ENCODE measurements at regions not wholly inside any gene's neighbourhood (a gene's known extent, or its start where the extent isn't known, plus 50 kb on each side); places are given as distances from the start of the nearest gene placed in this dataset.

GRCh38 chr15:85999658-86000057 lies 80.0 kb upstream of the AGBL1 start:
- Histone ChIP-seq H3K4me2 (ENCODE audit: extremely low read depth, insufficient read depth, low read length) (no peak overlapping the region), H2AFZ (ENCODE audit: low read length) (no peak overlapping the region), H3K27ac (ENCODE audit: insufficient read depth, low read length) (no peak overlapping the region), H4K20me1 (ENCODE audit: control insufficient read depth, extremely low read depth, insufficient read depth, low read length) (no peaks in the 10 kb centered on the region), H3K4me1 (ENCODE audit: control insufficient read depth, extremely low read depth, insufficient read depth, low read length) (no peaks in the 10 kb centered on the region), H3K27me3 (ENCODE audit: control insufficient read depth, insufficient read depth, low read length) (no peaks in the 10 kb centered on the region), H3K9ac (ENCODE audit: insufficient read depth, low read length) (no peak overlapping the region), H3K4me3 (replicated peaks in 1 of 4; ENCODE audit: control extremely low read depth in 1 of 4, insufficient read depth in 1 of 4, low read depth in 3 of 4, low read length in 4 of 4) (no peak overlapping the region), H3K79me2 (ENCODE audit: control insufficient read depth, insufficient read depth, low read length) (no peaks in the 10 kb centered on the region), H3K9me3 (ENCODE audit: control insufficient read depth, insufficient read depth, low read depth, low read length) (no peaks in the 10 kb centered on the region), H3K36me3 (ENCODE audit: control insufficient read depth, insufficient read depth, low read length) (no peaks in the 10 kb centered on the region)
- no peak for DNase-seq (ENCODE audit: low read depth in 2 of 2)
- no peak for TF ChIP-seq CTCF (conservative IDR thresholded peaks at IDR 0.05 in 1 of 2, IDR thresholded peaks at IDR 0.05 in 1 of 2; ENCODE audit: low read depth in 1 of 2, low read length in 2 of 2)
- TF ChIP-seq EZH2 (IDR thresholded peaks at IDR 0.05; ENCODE audit: low read length, missing control alignments): no peak

- peak in 1 of 2 donors; percentile 71 for DNase-seq (ENCODE audit: low read depth in 2 of 2)
Observed at GRCh38 chr15:86001200-86001599, 78.5 kb upstream of the AGBL1 start.

GRCh38 chr15:86002444-86002843 lies 77.2 kb upstream of the AGBL1 start:
- Histone ChIP-seq H4K20me1 (ENCODE audit: control insufficient read depth, extremely low read depth, insufficient read depth, low read length) (no peaks in the 10 kb centered on the region), H3K4me3 (replicated peaks in 1 of 4; ENCODE audit: control extremely low read depth in 1 of 4, insufficient read depth in 1 of 4, low read depth in 3 of 4, low read length in 4 of 4) (no peak overlapping the region), H2AFZ (ENCODE audit: low read length) (no peak overlapping the region), H3K36me3 (ENCODE audit: control insufficient read depth, insufficient read depth, low read length) (no peaks in the 10 kb centered on the region), H3K9ac (ENCODE audit: insufficient read depth, low read length) (no peak overlapping the region), H3K9me3 (ENCODE audit: control insufficient read depth, insufficient read depth, low read depth, low read length) (no peaks in the 10 kb centered on the region), H3K4me1 (ENCODE audit: control insufficient read depth, extremely low read depth, insufficient read depth, low read length) (no peaks in the 10 kb centered on the region), H3K27ac (ENCODE audit: insufficient read depth, low read length) (no peak overlapping the region), H3K27me3 (ENCODE audit: control insufficient read depth, insufficient read depth, low read length) (no peaks in the 10 kb centered on the region), H3K4me2 (ENCODE audit: extremely low read depth, insufficient read depth, low read length) (no peak overlapping the region), H3K79me2 (ENCODE audit: control insufficient read depth, insufficient read depth, low read length) (no peaks in the 10 kb centered on the region)
- TF ChIP-seq CTCF (conservative IDR thresholded peaks at IDR 0.05 in 1 of 2, IDR thresholded peaks at IDR 0.05 in 1 of 2; ENCODE audit: low read depth in 1 of 2, low read length in 2 of 2): no peak
- TF ChIP-seq EZH2 (IDR thresholded peaks at IDR 0.05; ENCODE audit: low read length, missing control alignments): no peak
- peak in 1 of 2 donors; percentile 52 for DNase-seq (ENCODE audit: low read depth in 2 of 2)

More at GRCh38 chr15:86001200-86001599, 78.5 kb upstream of the AGBL1 start:
- Histone ChIP-seq H3K9ac (ENCODE audit: insufficient read depth, low read length) (no peak overlapping the region), H3K4me2 (ENCODE audit: extremely low read depth, insufficient read depth, low read length) (no peak overlapping the region), H3K9me3 (ENCODE audit: control insufficient read depth, insufficient read depth, low read depth, low read length) (no peaks in the 10 kb centered on the region), H3K79me2 (ENCODE audit: control insufficient read depth, insufficient read depth, low read length) (no peaks in the 10 kb centered on the region), H3K4me3 (replicated peaks in 1 of 4; ENCODE audit: control extremely low read depth in 1 of 4, insufficient read depth in 1 of 4, low read depth in 3 of 4, low read length in 4 of 4) (no peak overlapping the region), H3K27ac (ENCODE audit: insufficient read depth, low read length) (no peak overlapping the region), H3K36me3 (ENCODE audit: control insufficient read depth, insufficient read depth, low read length) (no peaks in the 10 kb centered on the region), H2AFZ (ENCODE audit: low read length) (no peak overlapping the region), H3K4me1 (ENCODE audit: control insufficient read depth, extremely low read depth, insufficient read depth, low read length) (no peaks in the 10 kb centered on the region), H4K20me1 (ENCODE audit: control insufficient read depth, extremely low read depth, insufficient read depth, low read length) (no peaks in the 10 kb centered on the region), H3K27me3 (ENCODE audit: control insufficient read depth, insufficient read depth, low read length) (no peaks in the 10 kb centered on the region)
- no peak for TF ChIP-seq CTCF (conservative IDR thresholded peaks at IDR 0.05 in 1 of 2, IDR thresholded peaks at IDR 0.05 in 1 of 2; ENCODE audit: low read depth in 1 of 2, low read length in 2 of 2)
- TF ChIP-seq EZH2 (IDR thresholded peaks at IDR 0.05; ENCODE audit: low read length, missing control alignments): no peak
